WTC11 (cell line): ENCODE measurements at regions not wholly inside any gene's neighbourhood (a gene's known extent, or its start where the extent isn't known, plus 50 kb on each side); places are given as distances from the start of the nearest gene placed in this dataset.

Experiments
- ATAC-seq: fragments of 200-7000 bp; cut with Tn5 transposase; 2 replicates; pipeline ENCODE4 v1.10.0; 2021; ENCODE audit warnings: mild to moderate bottlenecking, moderate library complexity
- CTCF ChIA-PET: fragments of 300-600 bp; sonication (Branson Sonifier 250); formaldehyde crosslinking; loops from one replicate; lab custom pipeline; 2021; ENCODE audit warnings: antibody characterized with exemption; lab: Charles Lee
- POLR2A ChIA-PET: fragments of 350-600 bp; sonication (Branson Sonifier 250); formaldehyde crosslinking; loops from one replicate; lab custom pipeline; 2021; ENCODE audit warnings: antibody characterized with exemption; lab: Charles Lee
- DNase-seq: peaks from one replicate; pipeline ENCODE4 v3.0.0; 2021; ENCODE audit warnings: low spot score
- H3K27ac Mint-ChIP-seq: 2 replicates; pipeline ENCODE4 v1.8.0; 2021; ENCODE audit warnings: mixed read lengths
- H3K27me3 Mint-ChIP-seq: 2 replicates; pipeline ENCODE4 v1.8.0; 2021; ENCODE audit warnings: low read depth, mild to moderate bottlenecking, moderate library complexity, mixed read lengths
- H3K36me3 Mint-ChIP-seq: 2 replicates; pipeline ENCODE4 v1.8.0; 2021; ENCODE audit warnings: mixed read lengths
- H3K4me1 Mint-ChIP-seq: 2 replicates; pipeline ENCODE4 v1.8.0; 2022; ENCODE audit warnings: mixed read lengths
- H3K4me3 Mint-ChIP-seq: 2 replicates; pipeline ENCODE4 v1.8.0; 2021; ENCODE audit warnings: mild to moderate bottlenecking, moderate library complexity, mixed read lengths
- H3K9me3 Mint-ChIP-seq: 2 replicates; pipeline ENCODE4 v1.8.0; 2021; ENCODE audit warnings: mixed read lengths
- CBFB ChIP-seq: sonication (generic); formaldehyde crosslinking; IDR thresholded peaks from 2 replicates; pipeline ENCODE4 v1.8.1; 2022; ENCODE audit warnings: mild to moderate bottlenecking, low read depth, missing genetic modification reagents
- ELF4 ChIP-seq: sonication (generic); formaldehyde crosslinking; IDR thresholded peaks from 2 replicates; pipeline ENCODE4 v1.8.1; 2022; ENCODE audit warnings: low read depth, mild to moderate bottlenecking, moderate library complexity, missing genetic modification reagents
- GRHL2 ChIP-seq: fragments of 250-450 bp; sonication (Bioruptor Pico); IDR thresholded peaks from 2 replicates; pipeline ENCODE4 v1.8.0; 2022; ENCODE audit warnings: mild to moderate bottlenecking, moderate library complexity; ENCODE audit not compliant: insufficient replicate concordance, severe bottlenecking
- GTF2I ChIP-seq: fragments of 250-450 bp; sonication (Bioruptor Pico); conservative IDR thresholded peaks from 2 replicates; pipeline ENCODE4 v1.4.0; 2021; ENCODE audit warnings: mild to moderate bottlenecking
- JAZF1 ChIP-seq: fragments of 250-450 bp; sonication (Bioruptor Pico); IDR thresholded peaks from 2 replicates; pipeline ENCODE4 v1.9.0; 2021; ENCODE audit warnings: moderate library complexity, mild to moderate bottlenecking, inconsistent platforms
- MXD4 ChIP-seq: fragments of 250-450 bp; sonication (Bioruptor Pico); IDR thresholded peaks from 2 replicates; pipeline ENCODE4 v1.8.0; 2021; ENCODE audit warnings: mild to moderate bottlenecking, moderate library complexity, borderline replicate concordance
- NFATC4 ChIP-seq: fragments of 250-450 bp; sonication (Bioruptor Pico); IDR thresholded peaks from 2 replicates; pipeline ENCODE4 v1.9.0; 2021; ENCODE audit warnings: mild to moderate bottlenecking
- RELA ChIP-seq: sonication (generic); formaldehyde crosslinking; IDR thresholded peaks from 2 replicates; pipeline ENCODE4 v1.8.1; 2022; ENCODE audit warnings: missing genetic modification reagents, mild to moderate bottlenecking, borderline replicate concordance
- RORB ChIP-seq: fragments of 250-450 bp; sonication (Bioruptor Pico); IDR thresholded peaks from 2 replicates; pipeline ENCODE4 v1.9.0; 2021; ENCODE audit warnings: mild to moderate bottlenecking
- SMAD4 ChIP-seq: sonication (generic); formaldehyde crosslinking; IDR thresholded peaks from 2 replicates; pipeline ENCODE4 v1.8.0; 2022; ENCODE audit warnings: mild to moderate bottlenecking, missing genetic modification reagents
- ZNF121 ChIP-seq: sonication (generic); formaldehyde crosslinking; IDR thresholded peaks from 2 replicates; pipeline ENCODE4 v1.8.0; 2023; ENCODE audit warnings: missing genetic modification reagents
- ZNF219 ChIP-seq: sonication (generic); formaldehyde crosslinking; IDR thresholded peaks from 2 replicates; pipeline ENCODE4 v1.8.0; 2023; ENCODE audit warnings: missing genetic modification reagents, mild to moderate bottlenecking, borderline replicate concordance
- ZNF232 ChIP-seq: sonication (generic); formaldehyde crosslinking; IDR thresholded peaks from 2 replicates; pipeline ENCODE4 v1.8.0; 2022; ENCODE audit warnings: mild to moderate bottlenecking, missing genetic modification reagents
- ZNF263 ChIP-seq: sonication (generic); formaldehyde crosslinking; IDR thresholded peaks from 2 replicates; pipeline ENCODE4 v1.8.1; 2022; ENCODE audit warnings: low read depth, mild to moderate bottlenecking, moderate library complexity, missing genetic modification reagents
- ZNF423 ChIP-seq: fragments of 250-450 bp; sonication (Bioruptor Pico); IDR thresholded peaks from 2 replicates; pipeline ENCODE4 v2.1.2; 2022; ENCODE audit warnings: mild to moderate bottlenecking, moderate library complexity
- TF ChIP-seq, protein P1 (sequence below): sonication (generic); formaldehyde crosslinking; IDR thresholded peaks from 2 replicates; pipeline ENCODE4 v1.8.0; 2022; ENCODE audit warnings: mild to moderate bottlenecking, missing genetic modification reagents
- TF ChIP-seq, protein P2 (sequence below): sonication (generic); formaldehyde crosslinking; IDR thresholded peaks from 2 replicates; pipeline ENCODE4 v1.8.0; 2023; ENCODE audit warnings: missing genetic modification reagents, mild to moderate bottlenecking, borderline replicate concordance
- TF ChIP-seq, protein P3 (sequence below): fragments of 250-450 bp; sonication (Bioruptor Pico); IDR thresholded peaks from 2 replicates; pipeline ENCODE4 v1.8.0; 2021; ENCODE audit warnings: mild to moderate bottlenecking
- TF ChIP-seq, protein P4 (sequence below): sonication (generic); formaldehyde crosslinking; IDR thresholded peaks from 2 replicates; pipeline ENCODE4 v1.8.1; 2023; ENCODE audit warnings: mild to moderate bottlenecking, missing genetic modification reagents, borderline replicate concordance
- TF ChIP-seq, protein P5 (sequence below): sonication (generic); formaldehyde crosslinking; IDR thresholded peaks from 2 replicates; pipeline ENCODE4 v1.8.1; 2023; ENCODE audit warnings: mild to moderate bottlenecking, missing genetic modification reagents, moderate library complexity
- TF ChIP-seq, protein P6 (sequence below): sonication (generic); formaldehyde crosslinking; IDR thresholded peaks from 2 replicates; pipeline ENCODE4 v1.8.1; 2022; ENCODE audit warnings: mild to moderate bottlenecking, moderate library complexity, missing genetic modification reagents
- TF ChIP-seq, protein P7 (sequence below): sonication (generic); formaldehyde crosslinking; IDR thresholded peaks from 2 replicates; pipeline ENCODE4 v1.8.1; 2022; ENCODE audit warnings: low read depth, mild to moderate bottlenecking, moderate library complexity, missing genetic modification reagents, borderline replicate concordance

DNA sequence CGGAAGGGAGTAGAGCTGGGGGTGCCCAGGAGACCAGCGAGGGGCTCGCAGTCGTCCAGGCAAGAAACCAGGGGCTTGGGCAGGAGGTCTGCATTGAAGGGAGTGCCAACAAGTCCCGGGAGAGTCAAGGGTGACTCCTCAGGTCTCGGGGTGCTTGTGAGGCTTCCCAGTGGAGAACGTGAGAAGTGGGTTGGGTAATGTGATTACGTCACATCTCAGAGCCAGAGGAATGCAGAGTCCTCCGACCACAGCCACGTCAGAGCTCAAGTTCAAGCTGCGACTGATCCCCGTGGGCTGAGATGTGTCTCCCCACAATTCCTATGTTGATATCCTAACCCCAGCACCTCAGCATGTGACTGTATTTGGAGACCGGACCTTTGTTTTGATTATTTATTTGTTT is 89.7 kb upstream of the SHANK2 start:
- TF ChIP-seq CBFB (CRISPR knock-in tag), result no peak
- TF ChIP-seq, protein P1, sequence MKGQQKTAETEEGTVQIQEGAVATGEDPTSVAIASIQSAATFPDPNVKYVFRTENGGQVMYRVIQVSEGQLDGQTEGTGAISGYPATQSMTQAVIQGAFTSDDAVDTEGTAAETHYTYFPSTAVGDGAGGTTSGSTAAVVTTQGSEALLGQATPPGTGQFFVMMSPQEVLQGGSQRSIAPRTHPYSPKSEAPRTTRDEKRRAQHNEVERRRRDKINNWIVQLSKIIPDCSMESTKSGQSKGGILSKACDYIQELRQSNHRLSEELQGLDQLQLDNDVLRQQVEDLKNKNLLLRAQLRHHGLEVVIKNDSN (CRISPR knock-in tag), result no peak
- TF ChIP-seq MXD4 (CRISPR knock-in tag), result no peak
- TF ChIP-seq, protein P2, sequence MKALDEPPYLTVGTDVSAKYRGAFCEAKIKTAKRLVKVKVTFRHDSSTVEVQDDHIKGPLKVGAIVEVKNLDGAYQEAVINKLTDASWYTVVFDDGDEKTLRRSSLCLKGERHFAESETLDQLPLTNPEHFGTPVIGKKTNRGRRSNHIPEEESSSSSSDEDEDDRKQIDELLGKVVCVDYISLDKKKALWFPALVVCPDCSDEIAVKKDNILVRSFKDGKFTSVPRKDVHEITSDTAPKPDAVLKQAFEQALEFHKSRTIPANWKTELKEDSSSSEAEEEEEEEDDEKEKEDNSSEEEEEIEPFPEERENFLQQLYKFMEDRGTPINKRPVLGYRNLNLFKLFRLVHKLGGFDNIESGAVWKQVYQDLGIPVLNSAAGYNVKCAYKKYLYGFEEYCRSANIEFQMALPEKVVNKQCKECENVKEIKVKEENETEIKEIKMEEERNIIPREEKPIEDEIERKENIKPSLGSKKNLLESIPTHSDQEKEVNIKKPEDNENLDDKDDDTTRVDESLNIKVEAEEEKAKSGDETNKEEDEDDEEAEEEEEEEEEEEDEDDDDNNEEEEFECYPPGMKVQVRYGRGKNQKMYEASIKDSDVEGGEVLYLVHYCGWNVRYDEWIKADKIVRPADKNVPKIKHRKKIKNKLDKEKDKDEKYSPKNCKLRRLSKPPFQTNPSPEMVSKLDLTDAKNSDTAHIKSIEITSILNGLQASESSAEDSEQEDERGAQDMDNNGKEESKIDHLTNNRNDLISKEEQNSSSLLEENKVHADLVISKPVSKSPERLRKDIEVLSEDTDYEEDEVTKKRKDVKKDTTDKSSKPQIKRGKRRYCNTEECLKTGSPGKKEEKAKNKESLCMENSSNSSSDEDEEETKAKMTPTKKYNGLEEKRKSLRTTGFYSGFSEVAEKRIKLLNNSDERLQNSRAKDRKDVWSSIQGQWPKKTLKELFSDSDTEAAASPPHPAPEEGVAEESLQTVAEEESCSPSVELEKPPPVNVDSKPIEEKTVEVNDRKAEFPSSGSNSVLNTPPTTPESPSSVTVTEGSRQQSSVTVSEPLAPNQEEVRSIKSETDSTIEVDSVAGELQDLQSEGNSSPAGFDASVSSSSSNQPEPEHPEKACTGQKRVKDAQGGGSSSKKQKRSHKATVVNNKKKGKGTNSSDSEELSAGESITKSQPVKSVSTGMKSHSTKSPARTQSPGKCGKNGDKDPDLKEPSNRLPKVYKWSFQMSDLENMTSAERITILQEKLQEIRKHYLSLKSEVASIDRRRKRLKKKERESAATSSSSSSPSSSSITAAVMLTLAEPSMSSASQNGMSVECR (CRISPR knock-in tag), result no peak
- TF ChIP-seq, protein P3, sequence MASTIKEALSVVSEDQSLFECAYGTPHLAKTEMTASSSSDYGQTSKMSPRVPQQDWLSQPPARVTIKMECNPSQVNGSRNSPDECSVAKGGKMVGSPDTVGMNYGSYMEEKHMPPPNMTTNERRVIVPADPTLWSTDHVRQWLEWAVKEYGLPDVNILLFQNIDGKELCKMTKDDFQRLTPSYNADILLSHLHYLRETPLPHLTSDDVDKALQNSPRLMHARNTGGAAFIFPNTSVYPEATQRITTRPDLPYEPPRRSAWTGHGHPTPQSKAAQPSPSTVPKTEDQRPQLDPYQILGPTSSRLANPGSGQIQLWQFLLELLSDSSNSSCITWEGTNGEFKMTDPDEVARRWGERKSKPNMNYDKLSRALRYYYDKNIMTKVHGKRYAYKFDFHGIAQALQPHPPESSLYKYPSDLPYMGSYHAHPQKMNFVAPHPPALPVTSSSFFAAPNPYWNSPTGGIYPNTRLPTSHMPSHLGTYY (CRISPR knock-in tag), result no peak
- TF ChIP-seq SMAD4 (CRISPR knock-in tag), result no peak
- ChIA-PET POLR2A (no interaction called here), CTCF (interaction anchor here (0.8 to 2.9 kb wide), 2 partner anchors 222 to 255 kb away, joined by 4 to 12 read pairs; no protein-coding TSS in a partner anchor)
- Mint-ChIP-seq H3K9me3 (peaks cover 9% of the 10 kb centered on the region), H3K27me3 (peaks cover 9% of the 10 kb centered on the region), H3K4me1 (peaks cover 12% of the 10 kb centered on the region), H3K4me3 (no peak overlapping the region), H3K27ac (no peak overlapping the region), H3K36me3 (no peaks in the 10 kb centered on the region)
- no peak for ATAC-seq
- no peak for DNase-seq

DNA sequence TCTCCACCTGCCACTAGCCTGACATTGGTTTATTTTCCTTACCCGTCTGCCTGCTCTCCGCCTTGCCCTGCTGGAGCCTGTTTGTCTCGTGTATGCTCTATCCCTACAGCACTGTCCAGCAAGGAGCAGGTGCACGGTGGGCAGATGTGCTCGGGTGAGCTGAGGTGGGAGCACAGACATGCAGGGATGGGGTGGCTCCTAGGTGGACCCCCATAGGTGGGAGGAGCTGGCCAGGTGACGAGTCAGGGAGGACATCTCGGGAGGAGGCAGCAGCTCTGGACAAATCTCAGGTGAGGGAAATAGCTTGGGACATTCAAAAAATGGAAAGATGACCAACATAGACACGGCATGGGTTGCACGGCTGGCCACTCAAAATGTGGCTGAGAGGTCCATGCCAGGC is 89.2 kb upstream of the SHANK2 start:
- H3K36me3 Mint-ChIP-seq, result no peaks in the 10 kb centered on the region
- H3K9me3 Mint-ChIP-seq, result peaks cover 7% of the 10 kb centered on the region; the same call in 1 of the 2 replicates
- DNase-seq (no peak), ATAC-seq (no peak)
- CTCF ChIA-PET, result interaction anchor here (2.2 to 2.9 kb wide), 2 partner anchors 221 kb away, joined by 8 to 12 read pairs; no protein-coding TSS in a partner anchor
- no peak overlapping the region for H3K27ac Mint-ChIP-seq
- peaks cover 7% of the 10 kb centered on the region for H3K27me3 Mint-ChIP-seq
- H3K4me1 Mint-ChIP-seq, result peaks cover 12% of the 10 kb centered on the region
- no peak overlapping the region for H3K4me3 Mint-ChIP-seq
- POLR2A ChIA-PET, result no interaction called here
- TF ChIP-seq ELF4 (CRISPR knock-in tag) (no peak), GRHL2 (CRISPR knock-in tag) (no peak), ZNF263 (no peak), RELA (CRISPR knock-in tag) (no peak), ZNF219 (CRISPR knock-in tag) (no peak), NFATC4 (CRISPR knock-in tag) (no peak), ZNF232 (no peak), RORB (no peak), ZNF423 (CRISPR knock-in tag) (no peak), JAZF1 (CRISPR knock-in tag) (no peak), GTF2I (no peak), ZNF121 (CRISPR knock-in tag) (no peak)
- TF ChIP-seq, protein P4, sequence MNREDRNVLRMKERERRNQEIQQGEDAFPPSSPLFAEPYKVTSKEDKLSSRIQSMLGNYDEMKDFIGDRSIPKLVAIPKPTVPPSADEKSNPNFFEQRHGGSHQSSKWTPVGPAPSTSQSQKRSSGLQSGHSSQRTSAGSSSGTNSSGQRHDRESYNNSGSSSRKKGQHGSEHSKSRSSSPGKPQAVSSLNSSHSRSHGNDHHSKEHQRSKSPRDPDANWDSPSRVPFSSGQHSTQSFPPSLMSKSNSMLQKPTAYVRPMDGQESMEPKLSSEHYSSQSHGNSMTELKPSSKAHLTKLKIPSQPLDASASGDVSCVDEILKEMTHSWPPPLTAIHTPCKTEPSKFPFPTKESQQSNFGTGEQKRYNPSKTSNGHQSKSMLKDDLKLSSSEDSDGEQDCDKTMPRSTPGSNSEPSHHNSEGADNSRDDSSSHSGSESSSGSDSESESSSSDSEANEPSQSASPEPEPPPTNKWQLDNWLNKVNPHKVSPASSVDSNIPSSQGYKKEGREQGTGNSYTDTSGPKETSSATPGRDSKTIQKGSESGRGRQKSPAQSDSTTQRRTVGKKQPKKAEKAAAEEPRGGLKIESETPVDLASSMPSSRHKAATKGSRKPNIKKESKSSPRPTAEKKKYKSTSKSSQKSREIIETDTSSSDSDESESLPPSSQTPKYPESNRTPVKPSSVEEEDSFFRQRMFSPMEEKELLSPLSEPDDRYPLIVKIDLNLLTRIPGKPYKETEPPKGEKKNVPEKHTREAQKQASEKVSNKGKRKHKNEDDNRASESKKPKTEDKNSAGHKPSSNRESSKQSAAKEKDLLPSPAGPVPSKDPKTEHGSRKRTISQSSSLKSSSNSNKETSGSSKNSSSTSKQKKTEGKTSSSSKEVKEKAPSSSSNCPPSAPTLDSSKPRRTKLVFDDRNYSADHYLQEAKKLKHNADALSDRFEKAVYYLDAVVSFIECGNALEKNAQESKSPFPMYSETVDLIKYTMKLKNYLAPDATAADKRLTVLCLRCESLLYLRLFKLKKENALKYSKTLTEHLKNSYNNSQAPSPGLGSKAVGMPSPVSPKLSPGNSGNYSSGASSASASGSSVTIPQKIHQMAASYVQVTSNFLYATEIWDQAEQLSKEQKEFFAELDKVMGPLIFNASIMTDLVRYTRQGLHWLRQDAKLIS (CRISPR knock-in tag), result no peak
- TF ChIP-seq, protein P5, sequence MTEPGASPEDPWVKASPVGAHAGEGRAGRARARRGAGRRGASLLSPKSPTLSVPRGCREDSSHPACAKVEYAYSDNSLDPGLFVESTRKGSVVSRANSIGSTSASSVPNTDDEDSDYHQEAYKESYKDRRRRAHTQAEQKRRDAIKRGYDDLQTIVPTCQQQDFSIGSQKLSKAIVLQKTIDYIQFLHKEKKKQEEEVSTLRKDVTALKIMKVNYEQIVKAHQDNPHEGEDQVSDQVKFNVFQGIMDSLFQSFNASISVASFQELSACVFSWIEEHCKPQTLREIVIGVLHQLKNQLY (CRISPR knock-in tag), result no peak
- TF ChIP-seq, protein P6, sequence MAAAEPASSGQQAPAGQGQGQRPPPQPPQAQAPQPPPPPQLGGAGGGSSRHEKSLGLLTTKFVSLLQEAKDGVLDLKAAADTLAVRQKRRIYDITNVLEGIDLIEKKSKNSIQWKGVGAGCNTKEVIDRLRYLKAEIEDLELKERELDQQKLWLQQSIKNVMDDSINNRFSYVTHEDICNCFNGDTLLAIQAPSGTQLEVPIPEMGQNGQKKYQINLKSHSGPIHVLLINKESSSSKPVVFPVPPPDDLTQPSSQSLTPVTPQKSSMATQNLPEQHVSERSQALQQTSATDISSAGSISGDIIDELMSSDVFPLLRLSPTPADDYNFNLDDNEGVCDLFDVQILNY, result no peak
- TF ChIP-seq, protein P7, sequence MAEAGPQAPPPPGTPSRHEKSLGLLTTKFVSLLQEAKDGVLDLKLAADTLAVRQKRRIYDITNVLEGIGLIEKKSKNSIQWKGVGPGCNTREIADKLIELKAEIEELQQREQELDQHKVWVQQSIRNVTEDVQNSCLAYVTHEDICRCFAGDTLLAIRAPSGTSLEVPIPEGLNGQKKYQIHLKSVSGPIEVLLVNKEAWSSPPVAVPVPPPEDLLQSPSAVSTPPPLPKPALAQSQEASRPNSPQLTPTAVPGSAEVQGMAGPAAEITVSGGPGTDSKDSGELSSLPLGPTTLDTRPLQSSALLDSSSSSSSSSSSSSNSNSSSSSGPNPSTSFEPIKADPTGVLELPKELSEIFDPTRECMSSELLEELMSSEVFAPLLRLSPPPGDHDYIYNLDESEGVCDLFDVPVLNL (CRISPR knock-in tag), result no peak
